Mesothelial cell of epicardium (in vitro differentiated cells): ENCODE measurements at regions not wholly inside any gene's neighbourhood (a gene's known extent, or its start where the extent isn't known, plus 50 kb on each side); places are given as distances from the start of the nearest gene placed in this dataset.

Source experiments
- DNase-seq, 2 experiments: peaks; one replicate each; pipeline ENCODE4 v3.0.0; 2021; ENCODE audit warnings: low spot score in 2 of 2; ENCODE audit not compliant: unreplicated experiment in 2 of 2
- H3K27ac Mint-ChIP-seq: 2 replicates; pipeline ENCODE4 v1.8.0; 2021; ENCODE audit warnings: mixed read lengths
- H3K27me3 Mint-ChIP-seq: 2 replicates; pipeline ENCODE4 v1.8.0; 2021; ENCODE audit warnings: low read depth, mixed read lengths
- H3K36me3 Mint-ChIP-seq: 2 replicates; pipeline ENCODE4 v1.8.0; 2021; ENCODE audit warnings: mixed read lengths
- H3K4me1 Mint-ChIP-seq: 2 replicates; pipeline ENCODE4 v1.8.0; 2021; ENCODE audit warnings: mixed read lengths
- H3K4me3 Mint-ChIP-seq: 2 replicates; pipeline ENCODE4 v1.8.0; 2021; ENCODE audit warnings: mild to moderate bottlenecking, moderate library complexity, mixed read lengths
- H3K9me3 Mint-ChIP-seq: 2 replicates; pipeline ENCODE4 v1.8.0; 2021; ENCODE audit warnings: mixed read lengths
- CTCF ChIP-seq: fragments of 200-600 bp; sonication (generic); IDR thresholded peaks from one replicate; pipeline ENCODE4 v1.5.0; 2021; ENCODE audit warnings: antibody characterized with exemption; ENCODE audit not compliant: unreplicated experiment

GRCh38 chr10:45080331-45080730 is 79.6 kb downstream of the ZNF22 start:
- H3K27ac Mint-ChIP-seq, result no peak overlapping the region
- peaks cover 6% of the 10 kb centered on the region for H3K9me3 Mint-ChIP-seq
- no peak for DNase-seq
- H3K4me1 Mint-ChIP-seq, result peaks cover 18% of the 10 kb centered on the region
- H3K27me3 Mint-ChIP-seq, result peaks cover 8% of the 10 kb centered on the region
- no peaks in the 10 kb centered on the region for H3K36me3 Mint-ChIP-seq
- no peak overlapping the region for H3K4me3 Mint-ChIP-seq
- TF ChIP-seq CTCF, result no peak

GRCh38 chr10:45082176-45082575 is 81.5 kb downstream of the ZNF22 start:
- TF ChIP-seq CTCF, result no peak
- no peak overlapping the region for H3K27ac Mint-ChIP-seq
- peaks cover 18% of the 10 kb centered on the region for H3K9me3 Mint-ChIP-seq
- H3K4me3 Mint-ChIP-seq, result no peak overlapping the region
- peaks cover 10% of the 10 kb centered on the region for H3K27me3 Mint-ChIP-seq
- peaks cover 2% of the 10 kb centered on the region for H3K36me3 Mint-ChIP-seq
- DNase-seq, result no peak
- H3K4me1 Mint-ChIP-seq, result peaks cover 2% of the 10 kb centered on the region

- Mint-ChIP-seq H3K36me3 (no peaks in the 10 kb centered on the region), H3K27me3 (peaks cover 2% of the 10 kb centered on the region), H3K9me3 (no peaks in the 10 kb centered on the region), H3K4me1 (peaks cover 35% of the 10 kb centered on the region), H3K4me3 (no peak overlapping the region), H3K27ac (no peak overlapping the region)
- no peak for DNase-seq
- no peak for TF ChIP-seq CTCF
These were observed 91.2 kb downstream of the ZNF22 start for GRCh38 chr10:45091968-45092367.

- no peak for TF ChIP-seq CTCF
- DNase-seq, result no peak
- peaks cover 35% of the 10 kb centered on the region for H3K4me1 Mint-ChIP-seq
- no peaks in the 10 kb centered on the region for H3K36me3 Mint-ChIP-seq
- no peak overlapping the region for H3K27ac Mint-ChIP-seq
- H3K4me3 Mint-ChIP-seq, result no peak overlapping the region
- no peaks in the 10 kb centered on the region for H3K9me3 Mint-ChIP-seq
- H3K27me3 Mint-ChIP-seq, result peaks cover 5% of the 10 kb centered on the region
These were observed 93.2 kb downstream of the ZNF22 start for GRCh38 chr10:45093945-45094344.

GRCh38 chr10:45095286-45095685 is 94.6 kb downstream of the ZNF22 start:
- Mint-ChIP-seq H3K27ac (no peak overlapping the region), H3K9me3 (no peaks in the 10 kb centered on the region), H3K4me3 (no peak overlapping the region), H3K27me3 (peaks cover 11% of the 10 kb centered on the region), H3K4me1 (peaks cover 35% of the 10 kb centered on the region), H3K36me3 (no peaks in the 10 kb centered on the region)
- DNase-seq, result no peak
- no peak for TF ChIP-seq CTCF

- H3K4me3 Mint-ChIP-seq, result no peak overlapping the region
- no peak for DNase-seq
- H3K36me3 Mint-ChIP-seq, result no peaks in the 10 kb centered on the region
- TF ChIP-seq CTCF, result no peak
- peaks cover 18% of the 10 kb centered on the region for H3K27me3 Mint-ChIP-seq
- H3K27ac Mint-ChIP-seq, result no peak overlapping the region
- H3K4me1 Mint-ChIP-seq, result peaks cover 28% of the 10 kb centered on the region
- H3K9me3 Mint-ChIP-seq, result no peaks in the 10 kb centered on the region
These were observed 95.3 kb downstream of the ZNF22 start for GRCh38 chr10:45096001-45096400.
